NCI-H187 treated with DMSO at 0.1 percent for 48 hours (cell line): ENCODE measurements at regions not wholly inside any gene's neighbourhood (a gene's known extent, or its start where the extent isn't known, plus 50 kb on each side); places are given as distances from the start of the nearest gene placed in this dataset.

Experiments used
- DNase-seq: peaks from one replicate; lab custom pipeline; 2025; lab: John Stamatoyannopoulos, UW

DNA sequence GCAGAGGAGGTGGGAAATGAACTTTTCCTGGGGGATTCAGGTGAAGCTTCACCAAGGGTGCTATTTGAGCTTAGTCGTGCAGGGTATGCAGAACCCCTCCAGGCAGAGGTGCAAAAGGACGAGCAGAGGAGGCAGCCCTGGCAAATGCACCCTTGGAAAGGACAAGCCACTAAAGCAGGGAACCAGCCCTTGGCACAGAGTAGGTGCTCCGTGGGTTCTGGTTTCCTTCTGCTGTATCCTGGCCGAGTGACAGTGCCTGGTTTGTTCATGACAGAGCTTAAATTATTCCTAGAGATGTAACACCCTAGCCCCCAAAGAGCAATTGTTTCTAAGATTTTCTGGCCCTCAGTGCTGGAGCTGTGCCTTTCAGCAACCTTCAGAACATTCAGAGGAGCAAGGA is 73.4 kb upstream of the SYT6 start:
- no peak for DNase-seq

DNA sequence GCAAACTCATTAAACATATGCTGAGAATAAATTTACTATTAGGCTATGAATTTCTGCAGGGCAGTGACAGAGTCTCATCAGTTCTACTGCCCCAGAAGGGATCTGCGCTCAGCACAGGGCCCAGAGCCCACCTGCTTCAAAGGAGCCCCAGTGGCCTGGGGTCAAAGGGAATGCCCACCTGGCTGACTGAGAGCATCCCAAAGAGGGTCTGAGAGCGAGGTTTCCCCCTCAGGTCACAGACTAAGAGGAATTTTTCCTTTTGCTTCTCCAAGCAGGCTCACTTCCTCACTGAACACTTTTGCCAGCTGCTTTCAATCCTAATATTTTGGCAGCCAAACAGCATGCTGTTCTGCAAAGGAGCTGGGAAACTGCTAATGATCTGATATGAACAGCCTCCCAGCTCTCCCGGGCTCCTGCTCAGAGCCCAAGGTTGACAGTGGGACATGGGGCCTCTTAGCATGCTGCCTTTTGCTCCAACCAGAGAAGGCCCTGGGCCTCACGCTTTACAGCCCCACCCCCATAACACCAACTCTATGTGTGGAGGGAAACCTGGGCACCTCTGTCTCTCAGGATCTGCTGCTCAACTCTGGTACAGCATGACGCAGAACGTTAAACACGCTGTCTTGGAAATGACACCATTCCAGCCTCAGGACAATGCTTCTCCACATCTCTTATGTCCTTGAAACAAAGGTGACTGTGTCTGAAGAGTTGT is 70.7 kb upstream of the SYT6 start:
- DNase-seq, result no peak

DNA sequence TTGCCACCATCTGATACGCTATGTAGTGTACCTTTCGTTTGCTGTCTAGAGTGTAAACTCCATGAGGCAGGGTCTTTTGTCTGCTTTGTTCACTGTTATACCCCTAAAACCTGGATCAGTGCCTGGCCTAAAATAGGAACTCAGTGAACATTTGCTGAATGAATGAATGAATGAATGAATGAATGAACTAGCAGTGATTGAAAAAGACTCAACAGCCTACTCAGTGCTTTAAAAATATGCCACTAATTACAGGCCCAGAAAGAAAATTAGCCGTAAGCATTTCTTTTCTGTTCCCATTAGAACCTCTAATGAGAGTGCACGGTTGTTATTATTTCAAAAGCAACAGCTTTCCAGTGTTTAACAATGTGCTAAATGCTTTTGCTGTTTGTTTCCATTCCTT is 69.3 kb upstream of the SYT6 start:
- no peak for DNase-seq

DNA sequence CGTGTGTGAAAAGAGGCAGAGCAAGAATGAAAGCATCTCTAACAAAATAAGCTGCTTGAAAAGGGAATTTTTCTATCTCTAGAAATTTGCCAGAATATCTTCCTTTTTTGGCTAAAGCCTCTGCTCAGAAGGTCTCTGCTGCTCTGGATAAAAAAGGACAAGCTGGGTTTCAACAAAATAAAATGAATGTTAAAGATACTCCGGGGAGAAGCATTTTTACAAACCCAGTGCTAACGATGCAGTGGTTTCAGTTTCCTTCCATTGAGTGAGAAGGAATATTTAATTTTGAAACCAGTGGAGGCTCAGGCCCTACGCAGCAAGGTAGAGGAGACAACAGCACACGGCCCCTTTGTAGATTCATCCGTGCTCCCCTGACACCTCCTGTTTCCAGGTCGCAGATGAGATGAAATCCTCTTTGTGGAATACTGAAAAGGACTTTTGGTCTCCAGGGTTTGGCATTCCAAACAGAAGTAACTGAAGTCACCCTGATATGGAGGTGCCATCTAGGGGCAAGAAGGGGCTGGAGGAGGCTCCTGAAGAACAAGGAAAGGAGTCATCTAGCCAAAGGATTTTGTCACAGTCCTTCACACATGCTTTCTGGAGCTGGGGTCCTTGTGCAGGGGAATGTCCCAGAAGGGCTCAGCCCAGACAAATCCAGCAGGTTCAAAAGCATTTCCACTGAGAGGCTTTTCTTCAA is 65.7 kb upstream of the SYT6 start:
- no peak for DNase-seq

DNA sequence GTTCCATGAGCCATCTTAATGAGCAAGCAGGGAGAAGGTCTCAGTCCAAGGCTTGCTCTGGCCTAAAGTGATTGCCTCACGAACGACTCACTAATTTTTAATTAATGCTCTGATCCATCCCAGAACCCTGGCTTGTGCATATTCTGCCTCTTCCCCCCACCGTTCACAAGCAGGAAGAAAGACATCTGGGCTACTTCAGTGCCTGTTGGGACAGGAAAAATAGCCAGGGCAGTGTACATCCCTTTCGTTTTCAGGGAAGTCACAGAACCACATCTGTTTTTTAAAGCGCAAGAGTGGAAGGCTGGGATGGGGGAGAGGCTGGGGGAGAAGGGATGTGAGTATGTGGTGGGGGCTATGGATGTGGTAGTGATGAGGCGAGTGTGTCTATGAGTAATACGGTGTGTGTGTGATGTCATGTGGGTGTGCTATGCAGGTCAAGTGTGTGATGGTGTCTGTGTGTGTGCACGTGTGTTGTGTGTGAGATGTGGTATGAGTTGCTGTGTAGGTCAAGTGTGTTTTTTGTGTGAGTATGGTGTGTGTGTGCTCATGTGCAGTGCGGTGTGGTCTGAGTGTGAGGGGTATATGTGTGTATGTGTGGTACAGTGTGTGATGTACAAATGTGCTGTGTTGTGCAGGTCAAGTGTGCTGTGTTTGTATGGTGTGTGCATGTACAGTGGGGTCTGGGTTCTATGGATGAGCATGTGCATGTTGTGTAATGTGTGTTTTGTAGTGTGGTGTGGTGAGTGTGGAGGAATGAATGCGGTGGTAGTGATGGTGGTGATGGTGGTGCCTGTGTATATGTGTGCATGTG is 64.9 kb upstream of the SYT6 start:
- DNase-seq, result no peak

DNA sequence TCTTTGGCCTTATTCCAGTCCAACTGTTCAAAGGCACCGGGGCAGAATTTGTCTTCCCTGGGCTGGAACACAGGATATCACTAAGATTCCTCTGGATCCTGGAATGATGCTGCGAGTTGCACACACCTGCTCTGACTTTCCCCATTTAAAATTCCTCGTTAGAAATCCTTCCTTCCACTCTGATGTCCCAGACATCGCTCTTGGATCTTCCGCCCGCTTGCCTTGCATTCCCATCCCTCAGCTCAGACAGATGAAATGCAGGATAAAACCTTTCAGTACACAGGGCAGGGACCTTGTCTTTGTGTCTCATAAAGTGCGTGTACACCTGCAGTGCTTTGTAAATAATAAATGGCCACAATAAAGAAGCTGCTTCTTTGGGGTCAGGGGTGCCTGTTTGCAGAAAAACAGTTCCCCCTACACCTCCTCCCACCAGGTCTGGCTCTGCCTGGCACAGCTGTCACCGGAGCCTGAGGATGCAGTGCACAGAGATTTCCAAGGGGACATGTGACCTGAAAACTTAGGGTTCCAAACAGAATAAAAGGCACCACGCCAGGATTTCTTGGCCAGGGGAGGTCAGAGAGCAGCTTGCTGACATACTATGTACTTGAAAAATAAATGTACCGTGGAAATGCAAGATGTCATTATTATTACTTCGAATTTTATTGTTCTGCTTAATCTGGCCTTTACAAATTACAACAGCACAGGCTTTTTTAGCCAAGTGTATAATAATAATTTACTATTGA is 62.9 kb upstream of the SYT6 start:
- DNase-seq, result no peak

DNA sequence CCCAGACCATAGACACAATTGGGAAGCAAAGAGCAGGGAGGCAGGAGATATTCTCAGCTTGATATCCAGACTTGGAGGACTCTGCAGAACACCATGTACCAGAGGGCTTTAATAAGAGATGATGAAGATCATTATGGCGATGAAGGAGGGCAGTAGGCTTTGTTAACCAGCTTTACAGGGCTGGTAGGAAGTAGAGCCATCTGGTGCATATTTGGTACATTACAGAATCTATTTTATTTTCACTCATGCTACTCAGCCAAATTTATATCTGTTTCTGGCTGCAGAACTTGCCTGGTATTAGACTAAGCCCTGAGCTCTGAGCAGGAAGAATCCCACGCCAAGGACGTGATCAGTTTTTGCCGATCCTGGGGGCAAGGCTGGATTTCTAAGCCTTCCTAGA is 61.8 kb upstream of the SYT6 start:
- no peak for DNase-seq

DNA sequence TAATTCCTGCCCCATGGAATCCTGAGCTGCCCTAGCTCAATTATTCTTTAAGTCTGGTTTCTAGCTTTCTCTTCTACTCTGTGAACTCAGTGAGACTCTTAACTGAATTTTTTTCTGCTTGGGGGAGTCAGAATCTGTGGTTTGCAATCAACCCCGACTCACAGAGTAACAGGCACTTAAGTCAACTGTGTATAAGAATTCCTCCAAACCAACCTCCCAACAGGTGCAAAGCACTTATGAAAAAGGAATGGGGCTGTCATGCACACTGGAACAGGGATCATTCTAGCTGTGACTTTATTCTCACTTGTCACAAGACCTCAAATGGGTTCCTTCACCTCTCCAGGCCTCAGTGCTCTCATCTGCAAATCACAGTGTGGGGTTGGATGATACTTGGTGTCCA is 60.3 kb upstream of the SYT6 start:
- DNase-seq, result no peak

DNA sequence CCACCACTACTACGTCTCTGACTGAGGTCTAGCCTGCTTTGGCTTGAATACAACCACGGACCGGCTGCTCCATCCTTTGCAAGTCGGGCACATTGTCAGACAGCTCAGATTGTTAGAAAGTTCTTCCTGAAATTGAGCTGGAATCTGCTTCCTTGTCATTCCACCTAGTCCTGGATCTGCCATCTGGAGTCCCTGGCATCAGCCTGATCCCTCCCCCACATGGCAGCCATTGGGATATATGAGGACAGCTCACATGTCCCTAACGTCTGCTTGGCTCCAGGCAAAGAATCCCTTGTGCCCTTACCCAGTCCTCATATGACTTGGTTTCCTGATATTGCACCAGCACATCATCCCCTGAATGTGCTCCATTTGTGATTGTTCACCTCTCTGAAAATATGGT is 56.3 kb upstream of the SYT6 start:
- no peak for DNase-seq

DNA sequence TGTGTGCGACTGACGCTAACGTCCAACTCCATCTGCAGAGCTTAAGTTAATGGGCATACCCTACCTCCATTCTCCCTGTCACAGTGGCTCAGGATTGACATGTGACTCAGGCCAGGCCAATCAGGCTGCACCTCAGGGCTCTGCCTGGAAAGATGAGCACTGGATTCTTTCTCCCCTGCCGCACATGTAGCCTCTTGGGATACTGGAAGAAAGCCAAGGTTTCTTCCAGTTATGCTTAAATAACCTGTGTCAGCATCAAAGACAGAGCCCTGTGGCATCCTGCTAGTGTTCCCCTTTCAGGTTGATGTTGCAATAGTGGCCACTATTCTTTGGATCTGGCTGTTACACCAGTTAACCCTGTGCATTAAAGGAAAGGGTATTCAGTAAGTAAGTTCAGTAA is 55.0 kb upstream of the SYT6 start:
- no peak for DNase-seq

DNA sequence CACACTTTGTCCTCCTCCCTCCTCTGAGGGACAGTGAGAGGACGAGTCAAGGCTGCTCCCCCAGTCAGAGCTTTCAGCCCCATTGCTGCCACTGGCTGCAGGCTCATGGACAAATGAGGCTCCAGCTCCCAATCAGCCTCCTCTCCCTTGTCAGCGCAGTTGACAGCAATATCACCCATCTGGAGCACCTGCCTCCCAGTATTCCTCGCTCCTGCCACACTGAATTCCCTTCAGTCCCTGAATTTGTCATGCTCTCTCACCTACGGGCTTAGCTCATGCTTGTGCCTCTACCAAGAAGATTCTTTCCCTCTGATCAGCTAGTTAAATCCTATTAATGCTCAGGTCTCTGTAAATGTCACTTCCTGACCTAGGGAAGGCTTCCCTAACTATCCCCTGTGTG is 54.4 kb upstream of the SYT6 start:
- no peak for DNase-seq

DNA sequence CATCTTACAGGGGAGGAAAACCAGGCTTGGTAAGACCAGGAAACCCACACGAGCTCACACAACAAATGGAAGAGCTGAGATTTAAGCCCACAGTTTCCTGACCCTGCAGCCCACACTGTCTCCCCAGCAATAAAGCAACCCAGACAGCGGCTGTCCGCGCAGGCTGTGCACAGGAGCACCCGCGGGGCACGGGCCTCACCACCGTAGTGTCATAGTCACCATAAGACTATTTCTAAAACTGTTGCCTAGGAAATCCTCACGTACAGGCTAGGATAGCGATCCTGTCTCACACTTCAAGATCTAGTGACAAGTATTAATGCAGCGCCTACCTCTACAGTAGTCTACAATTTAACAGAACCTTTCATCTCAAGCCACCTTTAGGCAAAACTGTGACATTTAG is 54.0 kb upstream of the SYT6 start:
- DNase-seq, result no peak

DNA sequence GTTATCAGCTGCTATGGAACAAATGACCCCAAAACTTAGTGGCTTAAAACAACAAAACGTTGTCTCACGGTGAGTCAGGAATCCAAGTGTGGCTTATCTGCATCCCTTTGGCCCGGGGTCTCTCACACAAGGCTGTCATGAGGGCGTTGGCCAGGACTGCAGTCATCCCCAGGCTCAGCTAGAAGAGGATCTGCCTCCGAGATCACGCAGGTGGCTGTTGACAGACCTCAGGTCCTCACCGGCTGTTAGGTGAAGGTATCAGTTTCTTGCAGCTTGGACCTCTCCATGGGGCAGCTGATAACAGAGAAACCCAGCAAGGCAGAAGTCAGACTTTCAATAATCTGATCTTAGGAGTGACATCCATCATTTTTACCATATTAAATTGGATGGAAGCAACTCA is 52.7 kb upstream of the SYT6 start:
- DNase-seq, result no peak

DNA sequence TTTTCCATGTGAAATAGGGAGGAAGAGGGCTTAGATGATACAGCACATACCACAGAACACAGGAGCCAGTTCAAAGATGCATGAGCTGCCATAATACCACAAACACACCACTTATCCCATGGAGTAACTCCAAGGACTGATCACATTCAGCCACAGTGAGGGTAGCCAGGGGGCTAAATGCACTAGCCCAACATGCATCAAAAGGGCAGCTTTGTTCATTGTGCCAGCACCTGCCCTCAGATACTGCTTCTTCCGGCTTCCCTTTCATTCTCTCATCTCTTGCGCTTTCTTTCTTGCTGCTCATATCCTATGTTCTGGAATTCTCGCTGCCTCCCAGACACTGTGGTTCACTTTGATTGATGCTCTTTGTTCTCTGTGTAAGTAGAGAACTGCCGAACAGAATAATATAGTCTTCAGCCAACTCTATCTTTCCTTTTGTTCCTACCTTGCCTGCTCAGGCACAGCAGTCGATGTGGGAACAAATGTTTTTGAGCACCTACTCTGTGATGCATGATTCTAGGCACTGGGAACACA is 50.0 kb upstream of the SYT6 start:
- DNase-seq, result no peak
